ENCODE measurements at regions not wholly inside any gene's neighbourhood (a gene's known extent, or its start where the extent isn't known, plus 50 kb on each side); places are given as distances from the start of the nearest gene placed in this dataset.
"Not testable (repeated sequence)": the region's sequence is repeated elsewhere in the genome, so short reads cannot be mapped to it uniquely, and the experiment has no call there.

DNA sequence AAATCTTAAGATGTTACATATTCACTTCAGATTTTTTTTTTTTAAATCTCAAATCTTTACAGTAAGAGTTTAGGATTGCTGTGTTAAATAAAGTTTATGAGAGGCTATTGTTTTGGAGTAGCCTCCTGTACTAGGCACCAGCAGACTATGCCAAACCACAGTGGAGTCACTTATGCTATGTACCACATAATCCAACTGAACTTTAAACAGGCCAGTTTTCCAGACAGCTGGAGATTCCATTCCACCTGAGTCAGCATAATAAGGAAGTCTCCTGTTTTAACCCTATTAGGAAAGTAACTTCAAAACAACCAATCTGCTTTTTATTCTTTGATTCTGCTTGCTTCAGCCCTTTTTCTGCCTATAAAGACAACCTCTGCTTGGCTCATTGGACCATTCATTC, 205.2 kb downstream of the CSNK1G3 start:
- no peak for DNase-seq (ENCODE audit: low spot score)

DNA sequence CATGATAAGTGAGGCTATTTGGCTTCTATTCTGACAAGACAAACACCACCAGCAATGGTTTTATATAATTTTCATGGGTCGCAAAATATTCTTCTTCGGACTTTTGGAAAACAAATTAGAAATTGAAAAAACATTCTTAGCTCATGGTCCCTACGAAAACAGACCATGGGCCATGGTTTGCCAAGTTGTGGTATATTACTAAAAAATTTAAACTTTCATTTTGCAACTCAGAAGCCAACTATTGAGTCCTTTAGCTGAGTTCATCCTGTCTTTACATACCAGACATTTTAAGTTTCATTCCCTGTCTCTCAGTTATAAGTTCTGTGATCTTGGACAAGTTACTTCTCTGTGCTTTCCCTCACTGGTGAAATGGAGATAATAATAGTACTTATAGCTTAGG, 198.1 kb downstream of the CSNK1G3 start:
- DNase-seq (ENCODE audit: low spot score), result no peak

DNA sequence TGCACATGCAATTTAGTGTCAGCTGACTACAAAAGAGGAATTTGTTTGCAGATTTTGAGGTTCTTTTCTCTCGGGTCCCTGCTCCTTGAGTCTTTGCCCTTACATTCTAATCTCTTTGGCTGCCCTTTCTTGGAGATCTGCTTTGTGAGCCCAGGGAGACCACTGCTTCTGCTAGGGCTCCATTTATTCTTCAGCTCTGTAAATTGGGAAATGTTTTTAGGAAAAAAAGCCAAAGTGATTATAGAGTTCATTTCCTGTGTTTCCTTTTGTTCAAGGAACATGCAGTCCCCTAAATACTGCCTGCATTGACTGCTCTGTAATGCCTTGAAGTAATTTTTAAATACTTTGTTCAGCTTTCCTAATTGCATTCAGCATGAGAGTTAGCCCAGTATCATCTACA, 197.4 kb downstream of the CSNK1G3 start:
- DNase-seq (ENCODE audit: low spot score), result no peak

DNA sequence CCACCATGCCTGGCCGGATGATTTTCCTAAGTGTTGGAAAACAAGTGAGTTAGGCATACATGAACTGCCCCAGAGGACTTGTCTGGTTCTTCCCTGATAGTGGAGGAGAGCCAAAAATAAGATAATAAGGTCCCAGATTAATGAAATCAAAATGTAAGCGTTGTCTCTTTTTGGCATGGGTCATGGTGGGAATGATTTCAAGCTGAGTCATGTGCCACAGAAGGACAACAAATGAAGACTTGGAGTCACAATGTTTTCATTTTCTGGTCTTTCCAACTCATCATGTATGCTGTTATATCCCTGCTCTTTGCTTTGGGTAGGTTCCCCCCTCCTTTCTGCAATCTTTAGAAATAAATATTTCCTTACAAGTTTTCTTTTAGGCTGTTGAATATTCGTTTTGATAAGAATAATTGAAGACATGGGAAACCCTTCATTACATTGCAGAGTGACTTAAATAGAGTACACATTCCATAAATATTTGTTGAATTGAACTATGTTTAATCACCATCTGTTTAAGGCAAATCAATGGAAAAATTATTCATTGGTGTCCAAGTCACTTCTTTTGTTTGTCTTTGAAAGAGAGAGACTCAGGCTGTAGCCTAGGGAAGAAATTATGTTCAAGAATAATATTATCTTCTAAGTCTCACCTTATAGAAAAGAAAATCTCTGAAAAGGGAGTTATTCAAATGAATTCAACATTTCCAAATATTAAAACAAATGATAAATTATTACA, 196.3 kb downstream of the CSNK1G3 start:
- no peak for DNase-seq (ENCODE audit: low spot score)

DNA sequence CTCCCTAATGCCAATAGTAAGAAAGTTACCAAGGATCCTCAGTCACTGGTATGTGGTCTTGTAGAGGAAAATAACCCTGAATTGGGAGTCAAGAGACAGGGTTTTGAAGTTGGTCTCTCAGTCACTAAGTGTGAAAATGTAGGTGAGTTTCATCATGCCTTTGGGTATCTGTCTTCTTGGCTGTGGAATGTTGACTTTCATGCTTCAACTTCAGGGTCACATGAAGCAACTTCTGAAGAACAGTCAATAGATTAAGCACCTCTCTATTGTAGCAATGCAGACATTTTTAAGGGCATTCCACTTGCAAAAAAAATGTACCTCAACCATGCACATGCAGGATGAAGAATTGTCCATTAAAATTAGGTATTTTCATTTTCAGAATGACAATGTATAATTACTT, 194.6 kb downstream of the CSNK1G3 start:
- no peak for DNase-seq (ENCODE audit: low spot score)

DNA sequence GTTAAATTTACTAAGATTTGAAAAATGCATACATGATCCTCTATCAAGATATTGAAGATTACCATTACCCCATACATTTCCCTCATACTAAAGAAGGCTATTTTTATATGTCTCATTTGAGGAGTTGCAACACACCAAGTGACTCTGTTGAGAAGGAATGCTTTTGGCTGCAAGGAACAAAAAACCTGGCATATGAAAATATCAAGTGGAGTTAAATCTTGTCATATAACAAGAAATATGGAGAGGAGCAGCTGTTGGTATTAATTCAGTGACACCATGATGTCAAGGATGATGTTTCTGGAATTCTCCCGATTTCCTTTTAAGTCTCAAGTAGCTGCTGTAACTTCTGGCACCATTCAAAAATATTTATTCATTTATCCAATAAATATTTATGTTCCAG, 193.8 kb downstream of the CSNK1G3 start:
- no peak for DNase-seq (ENCODE audit: low spot score)

DNA sequence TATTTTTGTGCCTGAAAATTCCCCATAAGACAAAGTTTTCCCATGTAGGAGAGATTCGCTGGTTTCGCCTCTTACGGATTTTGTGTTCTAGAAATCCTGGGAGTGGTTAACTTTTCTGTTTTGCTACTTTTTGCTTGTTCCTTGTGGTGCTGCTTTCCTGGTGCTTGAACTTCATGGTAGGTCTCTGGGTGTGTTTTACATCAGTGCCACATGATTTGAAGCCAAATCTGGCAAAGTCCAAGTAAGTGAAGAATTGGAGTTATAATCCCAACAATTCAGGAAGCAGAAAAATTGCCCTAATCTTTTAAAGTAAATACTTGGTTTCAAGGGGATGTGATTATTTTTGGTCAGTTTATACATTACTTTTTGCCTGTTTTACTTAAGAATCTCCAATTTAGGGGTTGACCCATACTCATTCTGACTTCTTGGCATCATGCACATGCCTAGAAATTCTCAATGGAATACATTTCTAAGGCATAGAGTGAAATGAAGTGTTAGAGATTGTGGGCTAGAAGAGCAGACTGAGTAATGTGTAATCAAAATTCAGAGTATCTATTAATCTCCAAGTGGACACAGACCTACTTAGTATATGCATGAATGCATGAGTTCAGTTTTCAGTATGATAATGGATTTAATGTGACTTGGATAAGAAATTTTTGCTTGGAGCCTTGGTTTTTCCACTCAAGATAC, 189.7 kb downstream of the CSNK1G3 start:
- DNase-seq (ENCODE audit: low spot score), result no peak

DNA sequence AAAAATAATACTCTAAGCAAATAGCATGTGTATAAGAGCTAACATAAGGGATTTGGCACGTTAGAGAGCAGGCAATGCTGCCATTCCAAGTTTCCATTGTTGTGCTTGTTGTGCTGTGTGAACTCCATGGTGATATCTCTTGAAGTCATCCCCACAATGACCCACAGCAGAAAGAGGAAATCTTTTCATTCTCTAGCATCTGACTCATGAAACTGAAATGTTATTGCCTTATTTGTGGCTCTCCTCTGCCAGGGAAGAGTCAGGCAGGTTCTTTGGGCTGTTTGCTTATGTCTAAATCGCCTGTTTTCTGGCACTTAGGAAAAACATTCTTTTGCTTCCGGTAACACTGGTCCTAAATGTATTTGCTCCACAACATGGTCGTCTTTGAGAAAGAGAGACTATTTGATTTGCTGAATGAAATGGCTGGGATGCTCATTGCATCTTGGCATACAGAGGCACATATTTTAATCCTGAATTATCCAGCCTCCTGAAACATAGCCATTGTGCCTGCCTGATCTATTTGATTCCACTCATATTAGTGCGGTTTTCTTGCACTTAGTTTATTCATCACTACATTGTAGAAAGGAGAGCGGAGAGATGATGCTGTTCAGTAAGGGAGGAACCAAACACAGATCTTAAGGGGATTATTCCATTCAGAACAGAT, 188.8 kb downstream of the CSNK1G3 start:
- no peak for DNase-seq (ENCODE audit: low spot score)

DNA sequence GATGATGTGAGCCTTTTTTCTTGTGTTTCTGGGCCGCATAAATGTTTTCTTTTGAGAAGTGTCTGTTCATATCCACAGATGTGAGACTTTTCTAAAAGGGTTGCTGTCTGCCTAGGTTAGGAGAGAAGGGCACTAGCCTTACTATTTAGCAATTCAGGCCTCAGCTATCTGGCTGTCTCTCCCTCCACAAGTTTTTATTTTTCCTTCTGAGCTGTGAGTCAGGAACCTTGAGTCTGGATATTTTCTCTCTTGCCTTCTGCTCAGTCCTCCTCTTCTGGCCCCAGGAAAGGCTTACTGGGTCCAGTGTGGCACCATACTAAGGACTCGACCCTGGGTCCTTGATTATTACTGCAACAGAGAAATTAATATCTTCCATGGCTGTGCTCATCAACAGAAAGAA, 187.6 kb downstream of the CSNK1G3 start:
- no peak for DNase-seq (ENCODE audit: low spot score)

DNA sequence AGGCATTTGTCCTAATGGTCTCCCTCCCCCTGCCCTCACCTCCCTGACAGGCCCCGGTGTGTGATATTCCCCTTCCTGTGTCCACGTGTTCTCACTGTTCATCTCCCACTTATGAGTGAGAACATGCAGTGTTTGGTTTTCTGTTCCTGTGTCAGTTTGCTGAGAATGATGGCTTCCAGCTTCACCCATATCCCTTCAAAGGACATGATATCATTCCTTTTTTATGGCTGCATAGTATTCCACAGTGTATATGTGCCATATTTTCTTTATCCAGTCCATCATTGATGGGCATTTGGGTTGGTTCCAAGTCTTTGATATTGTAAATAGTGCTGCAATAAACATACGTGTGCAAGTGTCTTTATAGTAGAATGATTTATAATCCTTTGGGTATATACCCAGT, 187.0 kb downstream of the CSNK1G3 start:
- DNase-seq (ENCODE audit: low spot score), result not testable (repeated sequence)

DNA sequence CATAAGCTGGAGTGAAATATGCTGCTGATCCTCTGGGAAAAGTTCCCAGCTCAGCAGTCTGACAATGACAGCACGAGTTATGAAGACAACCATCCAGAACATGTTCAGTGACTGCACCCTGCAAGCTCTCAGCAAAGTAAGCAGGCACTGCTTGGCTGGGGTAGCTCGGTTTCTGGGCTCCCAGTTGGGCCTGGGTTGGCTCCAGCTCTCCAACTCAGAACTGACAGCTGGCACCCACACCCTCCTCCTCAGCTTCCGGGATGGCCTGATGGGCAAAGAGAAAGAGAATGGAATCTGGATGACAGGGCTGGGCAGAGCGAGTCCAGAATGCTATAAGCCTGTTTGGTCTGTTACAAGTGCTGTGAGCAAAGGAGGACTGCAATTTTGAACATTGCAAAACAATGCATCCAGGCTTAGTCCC, 185.0 kb downstream of the CSNK1G3 start:
- peak; percentile 91 for DNase-seq (ENCODE audit: low spot score)

DNA sequence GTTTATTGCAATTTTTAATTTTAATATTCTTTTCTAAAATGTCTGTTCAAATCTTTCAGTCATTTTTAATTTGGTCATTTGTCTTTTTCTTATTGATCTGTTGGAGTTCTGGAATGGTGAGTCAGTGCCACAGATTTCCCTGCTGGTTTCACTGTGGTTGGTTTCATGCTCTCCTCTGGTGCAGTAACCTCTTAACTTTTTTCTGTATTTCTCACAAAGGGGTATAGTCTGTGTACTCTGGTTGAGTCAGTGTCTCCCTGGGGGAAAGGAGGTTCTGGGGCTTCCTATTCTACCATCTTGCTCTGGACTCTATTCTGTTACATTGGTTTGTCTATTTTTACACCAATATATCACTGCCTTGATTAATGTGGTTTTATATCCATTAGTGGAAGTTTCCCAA, 178.8 kb downstream of the CSNK1G3 start:
- no peak for DNase-seq (ENCODE audit: low spot score)

DNA sequence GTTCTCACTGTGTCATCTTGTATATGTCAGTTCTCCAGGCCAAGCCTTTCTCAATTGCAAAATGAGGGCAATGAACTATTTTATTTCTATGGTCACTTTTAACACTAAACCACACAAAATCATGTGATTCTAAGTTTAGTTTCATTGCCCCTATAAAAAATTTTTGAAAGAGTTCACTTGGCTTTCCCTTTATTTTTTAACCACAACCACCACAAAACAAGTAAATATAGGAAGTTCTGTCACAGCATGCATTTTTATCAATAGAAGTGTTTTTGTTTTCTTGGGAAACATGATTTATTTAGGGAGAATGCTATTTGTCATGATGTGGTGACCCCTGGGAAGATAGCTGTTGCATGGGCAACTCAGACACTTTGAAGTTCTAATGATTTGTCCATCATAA, 169.1 kb downstream of the CSNK1G3 start:
- DNase-seq (ENCODE audit: low spot score), result no peak

DNA sequence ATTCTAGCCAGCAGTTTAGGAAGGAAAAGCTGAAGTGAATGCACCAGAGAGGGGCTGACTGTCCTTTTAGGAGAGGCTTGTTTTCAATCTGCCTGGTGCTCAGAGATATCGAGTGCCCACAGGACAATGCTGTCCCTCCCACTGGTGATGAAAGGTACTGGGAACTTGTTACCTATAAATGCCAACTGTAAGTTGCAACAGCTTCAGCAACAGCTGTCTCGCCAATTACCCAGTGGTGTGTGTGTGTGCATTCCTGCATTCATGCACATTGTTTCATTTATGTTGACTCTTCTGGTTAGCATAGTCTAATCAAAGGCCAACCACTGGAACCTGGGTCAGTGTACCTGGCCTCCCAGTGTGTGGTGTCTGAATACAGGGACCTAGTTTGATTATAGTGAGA, 161.1 kb downstream of the CSNK1G3 start:
- DNase-seq (ENCODE audit: low spot score), result no peak

DNA sequence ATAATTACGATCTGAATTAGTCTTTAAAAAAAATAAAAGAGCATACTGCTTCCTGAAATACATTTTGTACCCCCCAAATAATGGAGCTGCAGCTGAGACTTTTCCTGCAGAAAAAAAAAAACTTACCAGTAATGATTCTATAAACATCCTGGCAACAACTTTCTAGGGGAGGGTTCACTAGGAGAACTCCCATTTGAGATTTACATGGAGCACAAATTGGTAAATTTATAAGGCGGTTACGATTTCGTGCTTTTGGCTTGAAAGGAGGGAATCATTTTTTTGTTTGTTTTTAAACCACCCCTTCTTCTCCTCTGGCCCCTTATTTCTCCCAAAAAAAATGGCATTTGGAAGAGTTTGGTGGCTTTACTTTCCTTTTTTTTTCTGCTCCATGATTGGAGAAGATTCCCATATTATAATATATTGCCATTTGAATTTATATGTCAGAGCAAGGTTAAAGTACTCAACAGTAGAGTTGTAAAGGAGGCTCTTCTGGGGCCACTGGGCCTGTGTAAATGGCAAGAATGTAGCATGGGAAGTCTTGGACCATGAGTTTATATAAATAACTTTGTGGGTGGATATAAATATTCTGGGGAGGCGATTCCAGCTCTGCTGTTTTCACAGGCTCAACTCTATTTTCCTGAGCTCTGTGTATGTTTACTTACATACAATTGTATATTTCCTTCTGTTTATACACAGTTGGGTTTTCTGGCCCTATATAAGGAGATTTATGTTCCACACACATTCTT, 159.9 kb downstream of the CSNK1G3 start:
- DNase-seq (ENCODE audit: low spot score), result no peak

DNA sequence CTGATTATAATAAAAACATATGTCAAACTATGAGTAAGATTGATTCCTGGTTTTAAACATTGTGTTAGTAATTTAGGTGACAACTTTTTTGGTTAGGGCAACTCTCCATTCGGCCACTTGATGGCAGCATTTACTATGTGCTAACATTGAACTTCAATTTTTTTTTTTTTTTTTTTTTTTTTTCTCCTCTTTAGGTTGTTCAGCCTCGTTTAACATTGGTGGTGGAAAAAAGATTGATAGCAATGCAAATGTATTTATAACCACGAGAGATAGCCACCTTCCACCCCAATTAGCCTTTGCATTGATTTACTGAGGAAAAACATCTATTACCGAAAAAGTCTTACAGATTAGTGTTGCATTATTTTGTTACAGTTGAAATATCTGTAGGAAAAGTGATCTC, 159.1 kb downstream of the CSNK1G3 start:
- peak; percentile 57 for DNase-seq (ENCODE audit: low spot score)

All from Ammon's horn (tissue), 1 donor.